ENCODE measurements at regions not wholly inside any gene's neighbourhood (a gene's known extent, or its start where the extent isn't known, plus 50 kb on each side); places are given as distances from the start of the nearest gene placed in this dataset.
"Not testable (repeated sequence)": the region's sequence is repeated elsewhere in the genome, so short reads cannot be mapped to it uniquely, and the experiment has no call there.

DNA sequence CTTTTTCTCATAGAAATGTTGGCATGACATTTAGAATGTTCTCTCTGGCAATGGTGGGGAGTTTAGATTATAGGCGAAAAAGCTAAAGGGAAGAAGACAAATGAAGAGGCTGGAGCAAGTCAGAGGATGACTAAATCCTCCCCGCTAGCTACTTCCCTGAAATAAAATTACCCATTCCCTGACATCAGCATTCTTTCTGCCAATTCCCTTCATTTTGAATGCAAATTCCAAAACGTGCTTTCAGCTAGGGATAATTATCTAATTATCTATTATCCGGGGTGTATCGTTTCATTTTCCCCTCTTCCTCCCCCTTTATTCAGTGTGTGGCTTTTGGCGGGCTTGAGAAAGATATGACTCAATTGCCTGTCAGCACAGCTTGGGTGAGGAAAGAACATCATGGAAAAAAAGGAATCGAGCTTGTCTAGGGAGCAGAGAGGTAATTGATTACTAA is 672.3 kb downstream of the TNS3 start:
- TF ChIP-seq, protein P1, sequence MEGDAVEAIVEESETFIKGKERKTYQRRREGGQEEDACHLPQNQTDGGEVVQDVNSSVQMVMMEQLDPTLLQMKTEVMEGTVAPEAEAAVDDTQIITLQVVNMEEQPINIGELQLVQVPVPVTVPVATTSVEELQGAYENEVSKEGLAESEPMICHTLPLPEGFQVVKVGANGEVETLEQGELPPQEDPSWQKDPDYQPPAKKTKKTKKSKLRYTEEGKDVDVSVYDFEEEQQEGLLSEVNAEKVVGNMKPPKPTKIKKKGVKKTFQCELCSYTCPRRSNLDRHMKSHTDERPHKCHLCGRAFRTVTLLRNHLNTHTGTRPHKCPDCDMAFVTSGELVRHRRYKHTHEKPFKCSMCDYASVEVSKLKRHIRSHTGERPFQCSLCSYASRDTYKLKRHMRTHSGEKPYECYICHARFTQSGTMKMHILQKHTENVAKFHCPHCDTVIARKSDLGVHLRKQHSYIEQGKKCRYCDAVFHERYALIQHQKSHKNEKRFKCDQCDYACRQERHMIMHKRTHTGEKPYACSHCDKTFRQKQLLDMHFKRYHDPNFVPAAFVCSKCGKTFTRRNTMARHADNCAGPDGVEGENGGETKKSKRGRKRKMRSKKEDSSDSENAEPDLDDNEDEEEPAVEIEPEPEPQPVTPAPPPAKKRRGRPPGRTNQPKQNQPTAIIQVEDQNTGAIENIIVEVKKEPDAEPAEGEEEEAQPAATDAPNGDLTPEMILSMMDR (IDR thresholded peaks at IDR 0.05), result no peak
- WGBS (ENCODE audit: insufficient coverage), result 80% methylated on average over 4 of the region's 7 CpGs
- no peaks in the 10 kb centered on the region for H3K27me3 Mint-ChIP-seq (ENCODE audit: low read depth in 2 of 2)
- no peaks in the 10 kb centered on the region for H3K4me1 Mint-ChIP-seq
- no peaks in the 10 kb centered on the region for H3K36me3 ChIP-seq (ENCODE audit: control insufficient read depth, insufficient read depth, low read length)
- no peaks in the 10 kb centered on the region for H3K27me3 ChIP-seq (ENCODE audit: control insufficient read depth, insufficient read depth, low read length)
- DNase-seq (no peak), ATAC-seq (no peak)
- no peaks in the 10 kb centered on the region for H3K36me3 Mint-ChIP-seq
- no peak overlapping the region for H3K27ac ChIP-seq (ENCODE audit: low read length)
- intact Hi-C loops (cut with micrococcal nuclease), result no loop called here
- peaks cover 12 to 13% of the 10 kb centered on the region in 2 donors for H3K9me3 Mint-ChIP-seq
- no peaks in the 10 kb centered on the region for H3K9me3 ChIP-seq (ENCODE audit: control insufficient read depth, insufficient read depth, low read length)
- no peak overlapping the region for H3K4me3 ChIP-seq (ENCODE audit: low read length)
- no peak overlapping the region for H3K4me3 Mint-ChIP-seq
- no peaks in the 10 kb centered on the region for H3K4me1 ChIP-seq (ENCODE audit: control insufficient read depth, insufficient read depth, low read length)
- no peak overlapping the region for H3K27ac Mint-ChIP-seq

DNA sequence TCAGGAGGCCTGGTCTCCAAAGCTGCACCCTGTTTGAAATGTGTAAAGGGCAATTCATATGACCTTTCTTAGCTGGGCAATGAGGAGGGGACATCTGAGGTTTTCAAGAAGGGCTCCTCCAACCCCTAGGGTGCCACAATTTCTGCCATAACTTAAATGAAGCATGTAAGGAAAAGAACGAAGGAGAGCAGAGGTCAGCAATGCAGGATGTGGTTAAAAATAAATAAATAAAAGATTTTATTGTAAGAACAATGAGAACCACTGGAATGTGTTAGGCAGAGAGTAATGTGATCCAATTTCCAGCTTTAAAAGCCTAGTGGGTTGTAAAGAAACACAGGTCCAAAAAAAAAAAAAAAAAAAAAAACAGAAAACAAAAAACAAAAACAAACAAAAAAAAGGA is 673.1 kb downstream of the TNS3 start:
- DNase-seq (no peak), ATAC-seq (no peak)
- no peak overlapping the region for H3K27ac Mint-ChIP-seq
- intact Hi-C loops (cut with micrococcal nuclease), result no loop called here
- no peaks in the 10 kb centered on the region for H3K9me3 ChIP-seq (ENCODE audit: control insufficient read depth, insufficient read depth, low read length)
- no peaks in the 10 kb centered on the region for H3K4me1 Mint-ChIP-seq
- H3K27me3 ChIP-seq (ENCODE audit: control insufficient read depth, insufficient read depth, low read length), result no peaks in the 10 kb centered on the region
- no peaks in the 10 kb centered on the region for H3K36me3 ChIP-seq (ENCODE audit: control insufficient read depth, insufficient read depth, low read length)
- TF ChIP-seq, protein P1 (IDR thresholded peaks at IDR 0.05), result no peak
- H3K36me3 Mint-ChIP-seq, result no peaks in the 10 kb centered on the region
- H3K4me1 ChIP-seq (ENCODE audit: control insufficient read depth, insufficient read depth, low read length), result no peaks in the 10 kb centered on the region
- no peaks in the 10 kb centered on the region for H3K27me3 Mint-ChIP-seq (ENCODE audit: low read depth in 2 of 2)
- 33% methylated on average over 1 of the region's 1 CpG for WGBS (ENCODE audit: insufficient coverage)
- no peak overlapping the region for H3K4me3 ChIP-seq (ENCODE audit: low read length)
- H3K4me3 Mint-ChIP-seq, result no peak overlapping the region
- H3K9me3 Mint-ChIP-seq, result peaks cover 10 to 11% of the 10 kb centered on the region in 2 donors
- H3K27ac ChIP-seq (ENCODE audit: low read length), result no peak overlapping the region

DNA sequence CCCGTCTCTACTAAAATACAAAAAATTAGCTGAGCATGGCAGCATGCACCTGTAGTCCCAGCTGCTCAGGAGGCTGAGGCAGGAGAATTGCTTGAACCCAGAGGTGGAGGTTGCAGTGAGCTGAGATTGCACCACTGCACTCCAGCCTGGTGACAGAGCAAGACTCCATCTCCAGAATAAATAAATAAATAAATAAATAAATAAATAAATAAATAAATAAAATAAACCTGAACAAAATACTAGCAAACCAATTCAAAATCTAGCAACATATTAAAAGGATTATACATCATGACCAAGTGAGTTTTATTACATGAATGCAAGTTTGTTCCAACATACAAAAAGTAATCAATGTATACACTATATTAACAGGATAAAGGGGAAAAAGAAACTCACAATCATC is 677.4 kb downstream of the TNS3 start:
- WGBS (ENCODE audit: insufficient coverage), result 100% methylated on average over 1 of the region's 1 CpG
- H3K27me3 ChIP-seq (ENCODE audit: control insufficient read depth, insufficient read depth, low read length); H3K9me3 ChIP-seq (ENCODE audit: control insufficient read depth, insufficient read depth, low read length); H3K4me1 ChIP-seq (ENCODE audit: control insufficient read depth, insufficient read depth, low read length); ATAC-seq; H3K4me1 Mint-ChIP-seq; H3K36me3 Mint-ChIP-seq; H3K27ac Mint-ChIP-seq; H3K27ac ChIP-seq (ENCODE audit: low read length); DNase-seq; H3K27me3 Mint-ChIP-seq (ENCODE audit: low read depth in 2 of 2); intact Hi-C loops (cut with micrococcal nuclease); H3K4me3 Mint-ChIP-seq; H3K4me3 ChIP-seq (ENCODE audit: low read length); H3K36me3 ChIP-seq (ENCODE audit: control insufficient read depth, insufficient read depth, low read length): not testable (repeated sequence)
- peaks cover 16% of the 10 kb centered on the region in 2 donors for H3K9me3 Mint-ChIP-seq

DNA sequence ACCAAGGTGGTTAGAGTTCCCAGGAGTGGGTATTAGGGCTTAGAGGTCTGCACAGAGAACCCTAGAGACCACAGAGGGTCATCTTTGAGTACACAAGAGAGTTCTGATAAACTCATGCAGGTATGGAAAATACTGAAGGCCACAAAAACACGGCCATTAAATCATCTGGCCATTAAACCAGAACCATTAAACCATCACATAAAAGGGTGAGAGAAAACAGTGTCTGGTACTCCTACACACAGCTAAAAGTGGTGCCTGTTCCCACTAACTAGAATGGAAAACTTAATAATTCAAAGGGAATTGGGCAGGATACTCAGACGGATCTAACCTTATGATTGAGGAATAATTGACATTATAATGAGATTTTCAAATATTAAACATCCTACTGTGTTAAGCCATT is 679.4 kb downstream of the TNS3 start:
- Mint-ChIP-seq H3K4me1 (no peaks in the 10 kb centered on the region), H3K27me3 (ENCODE audit: low read depth in 2 of 2) (no peaks in the 10 kb centered on the region), H3K27ac (no peak overlapping the region), H3K36me3 (no peaks in the 10 kb centered on the region), H3K4me3 (no peak overlapping the region), H3K9me3 (peaks cover 14 to 15% of the 10 kb centered on the region in 2 donors)
- Histone ChIP-seq H3K4me3 (ENCODE audit: low read length) (no peak overlapping the region), H3K27ac (ENCODE audit: low read length) (no peak overlapping the region), H3K27me3 (ENCODE audit: control insufficient read depth, insufficient read depth, low read length) (no peaks in the 10 kb centered on the region), H3K4me1 (ENCODE audit: control insufficient read depth, insufficient read depth, low read length) (no peaks in the 10 kb centered on the region), H3K9me3 (ENCODE audit: control insufficient read depth, insufficient read depth, low read length) (no peaks in the 10 kb centered on the region), H3K36me3 (ENCODE audit: control insufficient read depth, insufficient read depth, low read length) (no peaks in the 10 kb centered on the region)
- intact Hi-C loops (cut with micrococcal nuclease), result no loop called here
- DNase-seq (no peak), ATAC-seq (no peak)
- 63% methylated on average over 1 of the region's 2 CpGs for WGBS (ENCODE audit: insufficient coverage)
- TF ChIP-seq, protein P1 (IDR thresholded peaks at IDR 0.05), result no peak

Measured in natural killer cell (primary cell).